NCI-H510A treated with DMSO at 0.1 percent for 48 hours (cell line): ENCODE measurements at regions not wholly inside any gene's neighbourhood (a gene's known extent, or its start where the extent isn't known, plus 50 kb on each side); places are given as distances from the start of the nearest gene placed in this dataset.

Source experiments
- DNase-seq: peaks from one replicate; lab custom pipeline; 2025; lab: John Stamatoyannopoulos, UW

GRCh38 chr2:173647681-173648311 is 293.1 kb downstream of the CDCA7 start:
- peak; percentile 35 for DNase-seq

DNA sequence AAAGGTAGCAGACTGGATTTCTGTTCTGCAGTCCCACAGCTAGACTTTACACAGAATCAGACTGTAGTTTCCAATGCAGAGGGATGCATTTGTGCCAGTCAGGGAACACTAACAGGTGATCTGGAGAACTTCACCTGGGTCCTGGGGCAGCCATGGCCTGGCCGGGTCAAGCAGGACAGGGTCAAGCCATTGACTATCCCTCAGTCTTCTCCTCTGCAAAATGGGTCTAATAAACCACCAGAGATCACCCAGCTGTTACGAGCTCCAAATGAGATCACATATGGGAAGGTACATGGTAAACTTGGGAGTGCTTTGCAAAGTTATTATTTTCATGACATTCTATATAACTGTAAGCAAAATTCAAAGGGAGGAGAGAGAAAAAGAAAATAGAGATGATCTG is 294.1 kb downstream of the CDCA7 start:
- DNase-seq = no peak

GRCh38 chr2:173649527-173650219 is 295.0 kb downstream of the CDCA7 start:
- no peak for DNase-seq

GRCh38 chr2:173651891-173652290 is 297.2 kb downstream of the CDCA7 start:
- no peak for DNase-seq

DNA sequence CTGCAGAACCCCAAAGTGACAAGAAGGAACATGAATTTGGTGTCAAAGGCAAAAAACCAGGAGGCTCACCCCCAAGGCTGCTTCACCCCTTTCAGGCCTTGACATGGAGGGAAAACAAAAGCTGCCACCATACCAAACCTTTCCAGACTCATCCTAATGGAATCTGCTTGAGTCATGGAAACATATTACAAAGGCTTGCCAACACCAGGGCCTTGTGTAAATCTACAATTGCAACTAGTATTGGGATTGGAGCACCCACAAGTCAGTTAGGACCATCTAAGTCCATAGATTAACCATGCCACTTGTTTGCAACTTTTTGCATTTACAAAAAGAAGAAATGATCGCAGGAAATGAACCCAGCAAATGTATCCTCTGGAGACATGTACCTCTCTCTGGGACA is 297.6 kb downstream of the CDCA7 start:
- no peak for DNase-seq

DNA sequence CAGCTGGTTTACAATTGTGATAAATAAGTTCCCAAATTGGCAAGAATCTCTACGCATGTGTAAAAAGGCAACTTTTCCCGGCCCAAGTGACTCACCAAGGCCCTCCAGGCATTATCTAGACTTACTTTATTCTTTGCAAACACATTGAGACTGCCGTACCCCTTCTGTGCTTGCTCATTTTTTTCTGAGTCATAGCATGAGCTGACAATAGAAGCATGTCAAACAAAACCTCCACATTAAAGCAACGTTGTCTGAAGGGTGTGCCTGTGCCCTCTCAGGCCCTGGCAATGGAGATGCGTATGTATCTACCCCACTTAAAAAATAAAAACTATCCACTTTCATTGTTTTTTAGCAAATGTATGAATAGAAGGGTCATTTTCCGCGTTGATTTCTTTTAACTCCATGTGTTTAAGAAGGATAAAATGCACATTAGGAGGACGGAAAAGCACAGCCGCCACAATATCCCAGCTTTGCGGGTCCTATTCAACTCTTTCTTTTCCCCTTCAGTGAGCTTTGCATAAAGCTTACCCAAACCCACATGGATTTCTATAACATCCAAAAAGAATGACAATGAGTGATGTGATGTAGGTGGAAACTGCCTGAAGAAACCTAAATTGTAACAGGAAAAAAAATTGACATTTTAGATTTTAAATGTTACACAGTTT is 298.2 kb downstream of the CDCA7 start:
- DNase-seq = peak; percentile 52

GRCh38 chr2:173653432-173653805 is 298.7 kb downstream of the CDCA7 start:
- peak; percentile 52 for DNase-seq

DNA sequence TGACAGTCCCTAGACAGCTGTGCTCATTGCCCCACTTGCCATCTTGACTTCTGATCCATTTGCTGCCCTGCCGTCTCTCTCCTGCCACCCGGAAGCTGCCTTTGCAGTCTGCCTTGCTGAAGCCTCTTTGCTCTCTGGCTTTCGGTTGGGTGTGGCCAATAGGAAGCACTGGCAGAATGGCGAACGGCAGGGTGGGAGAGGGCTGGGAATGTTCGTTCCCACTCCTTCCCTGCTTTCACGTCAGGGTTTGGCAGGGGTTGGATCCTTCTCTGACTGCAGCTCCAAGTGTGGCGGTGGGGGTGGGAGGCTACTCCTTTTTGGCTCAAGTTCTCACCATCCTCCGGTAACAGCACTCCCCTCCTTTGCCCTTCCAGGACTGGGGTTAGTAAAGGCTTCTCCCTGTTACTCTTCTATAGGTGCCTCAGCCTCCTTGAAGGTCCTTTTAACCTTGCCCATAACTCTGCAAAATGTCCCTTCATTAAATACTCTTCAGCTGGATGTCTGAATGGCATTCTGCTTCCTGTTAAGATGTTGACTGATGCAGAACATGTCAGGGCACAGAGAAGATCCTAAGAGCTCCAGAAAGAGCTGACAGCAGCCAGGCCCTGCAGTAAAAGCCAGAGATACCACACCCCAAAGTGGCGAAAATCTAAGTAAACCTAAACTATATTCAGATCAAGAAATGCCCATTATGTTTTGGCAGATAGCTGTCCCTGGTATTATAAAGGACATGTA is 299.7 kb downstream of the CDCA7 start:
- DNase-seq = peak; percentile 63

DNA sequence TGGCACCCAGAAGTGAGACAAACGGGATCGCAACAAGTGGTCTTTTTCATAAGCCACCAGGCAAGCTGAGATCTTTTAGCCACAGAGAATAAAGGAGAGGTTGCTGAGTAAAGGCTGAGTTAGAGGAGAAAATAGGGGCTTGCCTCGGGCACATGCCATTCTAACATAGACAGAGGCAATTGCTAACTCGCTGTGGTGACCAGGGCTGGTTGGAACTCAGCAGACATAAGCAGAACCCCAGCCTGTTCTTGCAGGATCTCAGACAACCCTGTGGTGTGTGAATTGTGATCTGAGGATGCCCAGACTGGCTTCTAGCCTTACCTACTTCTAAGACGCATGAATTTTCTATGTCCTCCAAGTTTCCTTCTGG is 300.2 kb downstream of the CDCA7 start:
- no peak for DNase-seq

GRCh38 chr2:173656086-173656485 is 301.4 kb downstream of the CDCA7 start:
- no peak for DNase-seq

GRCh38 chr2:173657996-173658717 is 303.5 kb downstream of the CDCA7 start:
- no peak for DNase-seq

DNA sequence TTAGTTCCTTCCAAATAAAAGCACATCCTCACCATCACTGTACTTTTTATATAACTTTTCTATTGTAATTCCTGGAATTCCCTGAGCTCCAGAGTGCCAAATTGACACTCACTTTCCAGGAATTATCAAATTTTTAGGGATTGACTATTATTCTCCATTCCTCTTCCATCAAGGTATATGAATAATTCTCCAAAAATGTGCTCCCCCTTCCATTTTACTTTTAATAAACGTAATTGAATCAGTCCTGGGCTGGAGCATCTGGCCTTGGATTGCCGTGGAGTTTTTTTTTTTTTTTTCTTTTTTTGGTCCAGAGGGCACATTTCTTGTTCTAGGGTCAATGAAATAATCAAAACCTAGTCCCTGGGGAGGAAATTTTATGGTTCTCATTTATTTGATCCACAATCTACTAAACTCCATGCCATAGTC is 304.3 kb downstream of the CDCA7 start:
- no peak for DNase-seq

GRCh38 chr2:173659509-173659908 is 304.8 kb downstream of the CDCA7 start:
- DNase-seq = no peak

GRCh38 chr2:173661586-173661985 is 303.6 kb downstream of the SP3 start:
- no peak for DNase-seq

DNA sequence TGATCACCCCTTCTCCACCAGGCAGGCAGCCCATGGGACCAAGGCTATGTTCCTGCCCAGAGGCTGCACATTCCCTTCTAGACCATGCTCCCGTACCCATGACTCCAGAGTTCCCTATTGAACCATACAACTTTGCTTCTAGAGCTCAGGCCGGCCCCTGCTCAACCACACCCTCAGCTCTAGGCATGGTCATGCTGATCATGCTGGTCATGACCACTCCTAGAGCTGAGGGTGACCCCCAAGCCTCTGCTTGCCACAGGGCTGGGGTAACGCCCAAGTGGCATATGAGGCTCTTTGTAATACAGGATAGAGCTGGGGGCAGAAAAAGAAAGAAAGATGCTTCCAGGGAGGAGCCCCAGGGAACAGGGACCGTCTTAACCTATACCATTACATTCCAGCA is 301.8 kb downstream of the SP3 start:
- no peak for DNase-seq

DNA sequence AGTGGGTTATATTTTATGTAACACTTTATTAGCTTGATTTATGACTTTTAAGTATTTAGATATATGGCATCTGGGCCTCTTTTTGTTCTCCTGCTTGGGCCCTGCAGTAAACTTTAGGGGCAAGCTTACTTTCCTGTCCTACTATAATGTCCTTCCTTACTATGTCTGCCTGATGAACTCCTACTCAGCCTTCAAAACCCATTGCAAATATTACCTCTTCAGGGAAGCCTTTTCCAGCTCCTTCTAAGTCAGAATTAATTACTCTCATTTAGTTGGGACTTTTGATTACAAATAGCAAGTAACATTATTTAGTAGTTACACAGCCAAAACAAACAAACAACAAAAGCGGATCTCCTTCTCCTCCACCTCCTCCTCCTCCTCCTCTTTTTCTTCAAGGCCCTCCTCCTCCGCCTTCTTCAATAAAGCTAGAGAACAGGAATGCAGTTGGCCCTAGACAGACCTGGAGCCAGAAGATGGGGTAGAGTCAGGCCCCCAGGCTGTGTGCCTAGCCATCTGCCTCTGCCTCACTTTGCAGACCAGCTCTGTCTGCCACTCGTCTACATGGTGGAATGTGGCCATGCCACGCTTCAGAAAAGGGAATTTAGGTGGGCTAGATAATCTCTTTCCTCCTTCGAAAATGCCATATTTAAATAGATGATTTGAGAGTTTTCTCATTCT is 301.2 kb downstream of the SP3 start:
- DNase-seq = no peak

DNA sequence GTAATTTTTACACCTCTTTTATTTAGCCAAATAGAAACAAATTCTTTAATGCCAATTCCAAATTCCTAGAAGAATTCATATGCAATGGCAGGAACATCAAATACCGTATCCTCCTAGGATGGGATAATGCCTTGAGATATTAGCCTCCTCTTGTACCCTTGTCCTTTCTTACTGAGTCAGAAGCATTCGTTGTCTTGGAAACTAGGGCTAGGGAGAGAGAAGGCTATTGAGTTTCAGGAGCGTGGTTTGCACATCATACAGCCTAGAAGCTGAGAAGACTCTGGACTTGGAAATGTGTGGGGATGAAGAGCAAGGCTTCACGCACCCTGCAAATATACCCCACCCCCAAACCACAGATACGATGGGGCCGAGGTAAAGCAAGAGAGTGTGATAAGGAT is 300.7 kb downstream of the SP3 start:
- DNase-seq = no peak

- peak; percentile 84 for DNase-seq
Measured at GRCh38 chr2:173666171-173666888, 298.8 kb downstream of the SP3 start.

DNA sequence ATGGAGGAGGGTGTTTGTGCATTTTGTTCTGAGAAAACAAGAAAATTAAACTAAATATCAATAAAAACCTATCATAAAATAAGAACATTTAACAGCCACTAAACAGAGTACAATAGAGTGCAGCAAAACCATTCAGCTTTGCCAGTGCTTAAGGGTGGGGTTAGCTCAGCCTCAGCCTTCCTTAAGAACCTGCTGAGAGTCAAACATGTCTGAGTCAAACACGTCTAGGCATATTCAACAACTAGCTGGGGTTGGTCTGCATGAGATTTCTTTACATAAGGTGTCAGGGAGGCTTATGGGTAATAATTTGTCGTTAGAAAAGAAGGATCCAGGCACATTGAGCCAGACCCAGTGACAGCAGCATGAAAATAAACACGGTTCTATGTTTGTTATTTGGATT is 298.2 kb downstream of the SP3 start:
- DNase-seq = no peak

GRCh38 chr2:173667415-173667814 is 297.8 kb downstream of the SP3 start:
- DNase-seq = peak; percentile 30
